GM12878 (cell line): ENCODE measurements at regions not wholly inside any gene's neighbourhood (a gene's known extent, or its start where the extent isn't known, plus 50 kb on each side); places are given as distances from the start of the nearest gene placed in this dataset.

Source experiments
- ATAC-seq: fragments of 200-7000 bp; cut with Tn5 transposase; 3 replicates; pipeline ENCODE4 v1.9.1; 2020; ENCODE audit warnings: mild to moderate bottlenecking, moderate library complexity
- BruUV-seq: library from RNA; stranded (reverse); fragments of 400-500 nt; replicated peaks from 2 replicates; lab custom pipeline; 2021; lab: Mats Ljungman, UMichigan
- CTCF ChIA-PET: fragments of 300-600 bp; sonication (Branson Sonifier 250); formaldehyde crosslinking; extraction: SDS; loops from one replicate; lab custom pipeline; 2021; ENCODE audit warnings: inconsistent platforms; lab: Yijun Ruan, JAX
- POLR2A ChIA-PET: fragments of 350-600 bp; formaldehyde crosslinking; extraction: SDS; loops from one replicate; lab custom pipeline; 2021; ENCODE audit warnings: inconsistent platforms; lab: Charles Lee
- RAD21 ChIA-PET: fragments of 300-600 bp; sonication (Branson Sonifier 250); formaldehyde crosslinking; loops from one replicate; lab custom pipeline; 2023; ENCODE audit warnings: antibody characterized with exemption; ENCODE audit not compliant: unreplicated experiment; lab: Charles Lee
- SMC1A ChIA-PET: fragments of 300-600 bp; sonication (Branson Sonifier 250); formaldehyde crosslinking; loops from one replicate; lab custom pipeline; 2023; ENCODE audit not compliant: unreplicated experiment, uncharacterized antibody; lab: Charles Lee
- DNase-seq: peaks from one replicate; pipeline ENCODE4 v3.0.0-alpha.2; 2011; ENCODE audit warnings: low read depth, low spot score
- FAIRE-seq: peaks from 3 replicates; lab custom pipeline; 2011; peaks lifted over from hg19 to GRCh38; lab: Jason Lieb, UNC
- H2AFZ ChIP-seq: 2 replicates; pipeline ENCODE4 v1.6.0; 2011; ENCODE audit warnings: low read depth, low read length, control low read depth; ENCODE audit not compliant: control insufficient read depth
- H3K27ac ChIP-seq: 2 replicates; pipeline ENCODE4 v1.5.1; 2011; ENCODE audit warnings: control low read depth; ENCODE audit not compliant: control insufficient read depth, insufficient read depth
- H3K27me3 ChIP-seq, 2 experiments: replicated peaks in 1 of 2; 2 replicates each; pipeline versions ENCODE4 v1.6.0 to v1.6.1; 2011; ENCODE audit warnings: low read length in 1 of 2; ENCODE audit not compliant: control insufficient read depth in 2 of 2, insufficient read depth in 2 of 2
- H3K36me3 ChIP-seq, 2 experiments: 2 replicates each; pipeline ENCODE4 v1.5.1; 2011; ENCODE audit warnings: low read length in 1 of 2; ENCODE audit not compliant: control insufficient read depth in 2 of 2, insufficient read depth in 2 of 2
- H3K4me1 ChIP-seq: 2 replicates; pipeline ENCODE4 v1.6.1; 2011; ENCODE audit warnings: mild to moderate bottlenecking, low read length, moderate library complexity, mixed read lengths; ENCODE audit not compliant: control insufficient read depth, insufficient read depth
- H3K4me2 ChIP-seq: 2 replicates; pipeline ENCODE4 v1.6.0; 2011; ENCODE audit warnings: control low read depth; ENCODE audit not compliant: control insufficient read depth, insufficient read depth
- H3K4me3 ChIP-seq: fragments of 200-600 bp; sonication (generic); 2 replicates; pipeline ENCODE4 v1.5.1; 2016
- H3K79me2 ChIP-seq: 2 replicates; pipeline ENCODE4 v1.6.0; 2011; ENCODE audit warnings: low read length; ENCODE audit not compliant: control insufficient read depth, insufficient read depth
- H3K9ac ChIP-seq: 2 replicates; pipeline ENCODE4 v1.8.0; 2011; ENCODE audit warnings: low read length, control low read depth, mixed read lengths; ENCODE audit not compliant: control insufficient read depth, insufficient read depth
- H3K9me3 ChIP-seq: replicated peaks from 3 replicates; pipeline ENCODE4 v1.5.1; 2011; ENCODE audit warnings: mild to moderate bottlenecking, low read length; ENCODE audit not compliant: control insufficient read depth, insufficient read depth
- H4K20me1 ChIP-seq: 2 replicates; pipeline ENCODE4 v1.6.0; 2011; ENCODE audit not compliant: control insufficient read depth, insufficient read depth
- ATF3 ChIP-seq: IDR thresholded peaks from 2 replicates; pipeline ENCODE4 v1.6.1; 2011; ENCODE audit warnings: low read depth, mild to moderate bottlenecking, low read length, moderate library complexity, borderline replicate concordance; ENCODE audit errors: extremely low read depth
- CBFB ChIP-seq: IDR thresholded peaks from 2 replicates; pipeline ENCODE4 v1.6.1; 2016; ENCODE audit warnings: antibody characterized with exemption, low read depth
- CTCF ChIP-seq, 3 experiments: IDR thresholded peaks in 2 of 3; conservative IDR thresholded peaks in 1 of 3; 2 replicates each; pipeline ENCODE4 v1.5.1; 2011; ENCODE audit warnings: low read depth in 3 of 3, low read length in 3 of 3, mild to moderate bottlenecking in 3 of 3, control low read depth in 2 of 3, moderate library complexity in 2 of 3, inconsistent platforms in 1 of 3, mixed read lengths in 1 of 3; ENCODE audit not compliant: control insufficient read depth in 2 of 3, insufficient read depth in 1 of 3; ENCODE audit errors: extremely low read depth in 1 of 3
- E2F8 ChIP-seq: fragments of 450-650 bp; IDR thresholded peaks from 2 replicates; pipeline ENCODE4 v1.6.1; 2018; ENCODE audit warnings: mild to moderate bottlenecking, low read depth, moderate library complexity; ENCODE audit not compliant: partially characterized antibody
- IKZF2 ChIP-seq, 2 experiments: fragments of 450-650 bp; IDR thresholded peaks; 2 replicates each; pipeline ENCODE4 v1.6.1; 2017; ENCODE audit warnings: mild to moderate bottlenecking in 2 of 2, moderate library complexity in 2 of 2
- NBN ChIP-seq: fragments of 450-650 bp; IDR thresholded peaks from 2 replicates; pipeline ENCODE4 v1.6.1; 2016
- PAX5 ChIP-seq: IDR thresholded peaks from 2 replicates; pipeline ENCODE4 v1.6.1; 2011; ENCODE audit warnings: low read depth, low read length, borderline replicate concordance
- RFX5 ChIP-seq: IDR thresholded peaks from 2 replicates; pipeline ENCODE4 v1.6.1; 2011; ENCODE audit warnings: low read depth, low read length, improper control_type of control experiment
- SIX5 ChIP-seq: IDR thresholded peaks from 2 replicates; pipeline ENCODE4 v1.6.1; 2011; ENCODE audit warnings: mild to moderate bottlenecking, low read depth, low read length, moderate library complexity; ENCODE audit not compliant: severe bottlenecking
- SMAD1 ChIP-seq: fragments of 450-650 bp; IDR thresholded peaks from 2 replicates; pipeline ENCODE4 v1.6.1; 2018; ENCODE audit warnings: mild to moderate bottlenecking, low read depth; ENCODE audit not compliant: partially characterized antibody
- SMAD5 ChIP-seq: IDR thresholded peaks from 2 replicates; pipeline ENCODE4 v1.6.1; 2016; ENCODE audit warnings: antibody characterized with exemption, low read depth
- SUPT20H ChIP-seq: IDR thresholded peaks from 2 replicates; pipeline ENCODE4 v1.6.1; 2011; ENCODE audit warnings: low read depth, mild to moderate bottlenecking, low read length, moderate library complexity, borderline replicate concordance; ENCODE audit not compliant: control insufficient read depth
- USF1 ChIP-seq: IDR thresholded peaks from 2 replicates; pipeline ENCODE4 v1.6.1; 2011; ENCODE audit warnings: borderline replicate concordance, low read depth, mild to moderate bottlenecking, moderate library complexity, mixed read lengths, low read length; ENCODE audit not compliant: insufficient read depth; ENCODE audit errors: extremely low read length
- ZNF687 ChIP-seq: fragments of 450-650 bp; IDR thresholded peaks from 2 replicates; pipeline ENCODE4 v1.6.1; 2017; ENCODE audit warnings: mild to moderate bottlenecking, moderate library complexity
- WGBS: methylation state at CpG from one replicate; pipeline ENCODE4 v1.1.6; 2016; ENCODE audit warnings: low lambda C conversion rate; ENCODE audit not compliant: insufficient replicate concordance, insufficient coverage; ENCODE audit errors: missing lambda C conversion rate; 5-methylcytosine and 5-hydroxymethylcytosine counted together
- in situ Hi-C: fragments of 300-500 bp; cut with MboI; formaldehyde crosslinking; loops from 9 replicates; pipeline ENCODE4 v1.14.3; 2018; ENCODE audit warnings: mixed read lengths
- intact Hi-C: fragments of 100-400 bp; cut with micrococcal nuclease; formaldehyde crosslinking; loops from one replicate; pipeline ENCODE4 v1.14.2; 2022; ENCODE audit not compliant: unreplicated experiment

GRCh38 chr18:44214396-44214795, 466.3 kb upstream of the SETBP1 start (continued):
- no peak for TF ChIP-seq SMAD1
- TF ChIP-seq CBFB = no peak
- TF ChIP-seq RFX5 = no peak
- no peak for TF ChIP-seq CTCF (IDR thresholded peaks at IDR 0.05 in 2 of 3, conservative IDR thresholded peaks at IDR 0.05 in 1 of 3; ENCODE audit: control insufficient read depth in 2 of 3, extremely low read depth in 1 of 3, insufficient read depth in 1 of 3, low read depth in 3 of 3, low read length in 3 of 3)
- TF ChIP-seq USF1 = no peak
- no peak for TF ChIP-seq NBN
- TF ChIP-seq SIX5 = no peak
- no peak for TF ChIP-seq SUPT20H
- TF ChIP-seq SMAD5 = no peak

- Histone ChIP-seq H3K9ac (no peak overlapping the region), H3K4me2 (no peak overlapping the region), H3K9me3 (no peaks in the 10 kb centered on the region), H3K36me3 (no peaks in the 10 kb centered on the region), H3K79me2 (no peaks in the 10 kb centered on the region), H3K27ac (no peak overlapping the region), H3K4me1 (no peaks in the 10 kb centered on the region), H4K20me1 (no peaks in the 10 kb centered on the region), H3K4me3 (no peak overlapping the region), H2AFZ (no peak overlapping the region), H3K27me3 (no peaks in the 10 kb centered on the region)
- intact Hi-C loops (no loop called here), in situ Hi-C loops (no loop called here)
- no TSS peak for BruUV-seq
- DNase-seq = no peak
- 0% methylated on average over 1 of the region's 1 CpG for WGBS
- ChIA-PET POLR2A (no interaction called here), SMC1A (no interaction called here), CTCF (no interaction called here), RAD21 (no interaction called here)
- no peak for FAIRE-seq
- ATAC-seq = no peak
- TF ChIP-seq ZNF687 (no peak), ATF3 (no peak), PAX5 (no peak), E2F8 (no peak), IKZF2 (IDR thresholded peaks at IDR 0.05) (no peak)
These were observed 464.5 kb upstream of the SETBP1 start for GRCh38 chr18:44216169-44216568.
